SK-N-SH (cell line): ENCODE measurements at regions not wholly inside any gene's neighbourhood (a gene's known extent, or its start where the extent isn't known, plus 50 kb on each side); places are given as distances from the start of the nearest gene placed in this dataset.

Experiments
- CTCF ChIA-PET: fragments of 300-600, 350-600 bp; formaldehyde crosslinking; extraction: SDS; loops from one replicate; lab custom pipeline; 2021; lab: Yijun Ruan, JAX
- POLR2A ChIA-PET: fragments of 350-600 bp; sonication (Branson Sonifier 250); formaldehyde crosslinking; extraction: SDS; loops from one replicate; lab custom pipeline; 2020; ENCODE audit warnings: antibody characterized with exemption, inconsistent platforms; lab: Yijun Ruan, JAX
- DNase-seq: peaks from one replicate; pipeline ENCODE4 v3.0.0; 2012
- H2AFZ ChIP-seq: fragments of 200-600 bp; sonication (generic); 2 replicates; pipeline ENCODE4 v1.8.1; 2016; ENCODE audit warnings: antibody characterized with exemption, mild to moderate bottlenecking, low read depth
- H3F3A ChIP-seq: fragments of 200-600 bp; sonication (generic); replicated peaks from 2 replicates; pipeline ENCODE3; 2016; ENCODE audit warnings: antibody characterized with exemption, mild to moderate bottlenecking; ENCODE audit not compliant: insufficient read depth
- H3K27ac ChIP-seq, 2 experiments: fragments of 200-500 bp in 1 of 2; fragments of 200-600 bp in 1 of 2; sonication (Bioruptor generic) in 1 of 2; sonication (generic), shearing (Covaris generic) in 1 of 2; 2 replicates each; pipeline versions ENCODE4 v1.5.1 to v1.6.1; 2014 to 2016; ENCODE audit warnings: low read depth in 2 of 2, inconsistent platforms in 1 of 2, low read length in 1 of 2, mild to moderate bottlenecking in 1 of 2, mixed read lengths in 1 of 2
- H3K27me3 ChIP-seq: fragments of 200-600 bp; sonication (generic), shearing (Covaris generic); 2 replicates; pipeline ENCODE4 v1.6.1; 2016; ENCODE audit warnings: mixed run types; ENCODE audit not compliant: insufficient read depth
- H3K36me3 ChIP-seq, 2 experiments: fragments of 200-500 bp in 1 of 2; fragments of 200-600 bp in 1 of 2; sonication (Bioruptor generic) in 1 of 2; sonication (generic) in 1 of 2; replicated peaks in 1 of 2; 2 replicates each; pipeline versions ENCODE3 to v1.5.1; 2014 to 2016; ENCODE audit warnings: low read length in 1 of 2, mild to moderate bottlenecking in 1 of 2; ENCODE audit not compliant: insufficient read depth in 2 of 2, control insufficient read depth in 1 of 2
- H3K4me1 ChIP-seq, 2 experiments: fragments of 200-500 bp in 1 of 2; fragments of 200-600 bp in 1 of 2; sonication (Bioruptor generic) in 1 of 2; sonication (generic), shearing (Covaris generic) in 1 of 2; 2 replicates each; pipeline versions ENCODE4 v1.5.1 to v1.6.1; 2014 to 2016; ENCODE audit warnings: low read depth in 1 of 2, low read length in 1 of 2, mixed run types in 1 of 2; ENCODE audit not compliant: insufficient read depth in 2 of 2, control insufficient read depth in 1 of 2
- H3K4me2 ChIP-seq: fragments of 200-600 bp; sonication (generic), shearing (Covaris generic); 2 replicates; pipeline ENCODE4 v1.6.1; 2017; ENCODE audit warnings: mixed run types
- H3K4me3 ChIP-seq, 2 experiments: fragments of 200-500 bp in 1 of 2; fragments of 200-600 bp in 1 of 2; sonication (Bioruptor generic) in 1 of 2; sonication (generic), shearing (Covaris generic) in 1 of 2; 2 replicates each; pipeline versions ENCODE4 v1.5.1 to v1.8.1; 2014 to 2016; ENCODE audit warnings: low read depth in 2 of 2, inconsistent platforms in 1 of 2, low read length in 1 of 2, mild to moderate bottlenecking in 1 of 2, mixed read lengths in 1 of 2, moderate library complexity in 1 of 2
- H3K79me2 ChIP-seq: fragments of 200-600 bp; sonication (generic); 2 replicates; pipeline ENCODE4 v1.8.1; 2017; ENCODE audit warnings: mild to moderate bottlenecking; ENCODE audit not compliant: insufficient read depth
- H3K9ac ChIP-seq: fragments of 200-600 bp; sonication (generic); 2 replicates; pipeline ENCODE4 v1.6.1; 2017; ENCODE audit warnings: mixed run types
- H3K9me2 ChIP-seq: fragments of 200-600 bp; sonication (generic); 2 replicates; pipeline ENCODE4 v1.6.1; 2017; ENCODE audit warnings: mixed run types
- H3K9me3 ChIP-seq: fragments of 200-600 bp; sonication (generic); 2 replicates; pipeline ENCODE4 v1.6.1; 2017; ENCODE audit warnings: mixed run types, mild to moderate bottlenecking, moderate library complexity
- H4K20me1 ChIP-seq: fragments of 200-600 bp; sonication (generic); 2 replicates; pipeline ENCODE4 v1.6.1; 2017; ENCODE audit warnings: mild to moderate bottlenecking, mixed run types; ENCODE audit not compliant: insufficient read depth
- CHD2 ChIP-seq: fragments of 150-350 bp; IDR thresholded peaks from 2 replicates; pipeline ENCODE4 v1.6.1; 2018; ENCODE audit warnings: low read length; ENCODE audit not compliant: partially characterized antibody
- ELF1 ChIP-seq: IDR thresholded peaks from 2 replicates; pipeline ENCODE4 v1.4.0; 2012
- EP300 ChIP-seq, 2 experiments: IDR thresholded peaks; 2 replicates each; pipeline versions ENCODE4 v1.4.0 to v1.6.1; 2012; ENCODE audit warnings: borderline replicate concordance in 1 of 2, low read depth in 1 of 2, low read length in 1 of 2
- FOSL2 ChIP-seq: IDR thresholded peaks from 2 replicates; pipeline ENCODE4 v1.4.0; 2012; ENCODE audit warnings: low read depth, mild to moderate bottlenecking, moderate library complexity, borderline replicate concordance
- GATA2 ChIP-seq: sonication (generic); formaldehyde crosslinking; IDR thresholded peaks from 2 replicates; pipeline ENCODE4 v1.5.0; 2020; ENCODE audit warnings: mild to moderate bottlenecking, missing genetic modification reagents
- RAD21 ChIP-seq: IDR thresholded peaks from 2 replicates; pipeline ENCODE4 v1.6.1; 2012; ENCODE audit warnings: mild to moderate bottlenecking, low read length
- RCOR1 ChIP-seq: fragments of 150-350 bp; IDR thresholded peaks from 2 replicates; pipeline ENCODE4 v1.6.1; 2017; ENCODE audit warnings: antibody characterized with exemption, low read length
- RFX5 ChIP-seq: IDR thresholded peaks from 2 replicates; pipeline ENCODE4 v1.6.1; 2012; ENCODE audit warnings: mild to moderate bottlenecking, improper control_type of control experiment, low read length
- SMC3 ChIP-seq: IDR thresholded peaks from 2 replicates; pipeline ENCODE4 v1.6.1; 2012; ENCODE audit warnings: low read depth, low read length, improper control_type of control experiment
- TCF12 ChIP-seq: IDR thresholded peaks from 2 replicates; pipeline ENCODE4 v1.4.0; 2012
- WGBS: methylation state at CpG from one replicate; pipeline ENCODE4 v1.1.6; 2017; ENCODE audit warnings: low lambda C conversion rate; 5-methylcytosine and 5-hydroxymethylcytosine counted together
- TF ChIP-seq, protein P1 (sequence below): fragments of 200-600 bp; sonication (generic); IDR thresholded peaks from 2 replicates; pipeline ENCODE4 v1.6.1; 2017; ENCODE audit warnings: antibody characterized with exemption, mild to moderate bottlenecking, moderate library complexity
- TF ChIP-seq, protein P2 (sequence below): IDR thresholded peaks from 2 replicates; pipeline ENCODE4 v1.4.0; 2012; ENCODE audit warnings: low read depth, borderline replicate concordance
- TF ChIP-seq, protein P3 (sequence below): IDR thresholded peaks from 2 replicates; pipeline ENCODE4 v1.6.1; 2012; ENCODE audit warnings: mild to moderate bottlenecking, low read depth, low read length, moderate library complexity

DNA sequence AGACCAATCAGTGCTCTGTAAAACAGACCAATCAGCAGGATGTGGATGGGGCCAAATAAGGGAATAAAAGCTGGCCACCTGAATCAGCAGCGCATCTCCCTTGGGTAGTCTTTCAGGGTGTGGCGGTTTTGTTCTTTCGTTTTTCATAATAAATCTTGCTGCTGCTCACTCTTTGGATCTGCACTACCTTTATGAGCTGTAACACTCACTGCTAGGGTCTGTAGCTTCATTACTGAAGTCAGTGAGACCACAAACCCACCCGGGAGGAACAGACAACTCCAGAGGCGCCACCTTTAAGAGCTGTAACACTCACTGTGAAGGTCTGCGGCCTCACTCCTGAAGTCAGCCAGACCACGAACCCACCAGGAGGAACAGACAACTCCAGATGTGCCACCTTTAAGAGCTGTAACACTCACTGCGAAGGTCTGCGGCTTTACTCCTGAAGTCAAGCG is 175.5 kb upstream of the PDGFD start:
- Histone ChIP-seq H3F3A (no peaks in the 10 kb centered on the region), H3K4me3 (no peak overlapping the region)
- CTCF ChIA-PET = no interaction called here

DNA sequence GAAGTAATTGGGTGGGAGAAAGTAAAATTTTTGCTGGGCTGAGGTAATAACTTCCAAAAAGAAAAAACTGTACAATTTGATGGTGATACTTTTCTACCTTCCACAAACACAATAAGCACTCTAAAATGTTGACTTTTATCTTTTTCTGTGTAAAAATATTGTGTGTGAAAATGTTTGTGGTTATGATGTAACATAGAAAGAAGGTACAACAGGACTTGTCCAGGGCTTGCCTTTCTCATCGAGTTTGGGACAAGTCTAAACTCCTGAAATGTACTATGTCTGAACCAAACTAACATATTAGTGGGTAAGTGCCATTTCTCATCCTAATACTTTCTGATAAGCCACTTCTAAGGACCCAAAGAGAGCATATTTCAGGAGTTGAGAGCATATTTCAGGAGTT is 174.2 kb upstream of the PDGFD start:
- CTCF ChIA-PET = no interaction called here
- TF ChIP-seq, protein P1, sequence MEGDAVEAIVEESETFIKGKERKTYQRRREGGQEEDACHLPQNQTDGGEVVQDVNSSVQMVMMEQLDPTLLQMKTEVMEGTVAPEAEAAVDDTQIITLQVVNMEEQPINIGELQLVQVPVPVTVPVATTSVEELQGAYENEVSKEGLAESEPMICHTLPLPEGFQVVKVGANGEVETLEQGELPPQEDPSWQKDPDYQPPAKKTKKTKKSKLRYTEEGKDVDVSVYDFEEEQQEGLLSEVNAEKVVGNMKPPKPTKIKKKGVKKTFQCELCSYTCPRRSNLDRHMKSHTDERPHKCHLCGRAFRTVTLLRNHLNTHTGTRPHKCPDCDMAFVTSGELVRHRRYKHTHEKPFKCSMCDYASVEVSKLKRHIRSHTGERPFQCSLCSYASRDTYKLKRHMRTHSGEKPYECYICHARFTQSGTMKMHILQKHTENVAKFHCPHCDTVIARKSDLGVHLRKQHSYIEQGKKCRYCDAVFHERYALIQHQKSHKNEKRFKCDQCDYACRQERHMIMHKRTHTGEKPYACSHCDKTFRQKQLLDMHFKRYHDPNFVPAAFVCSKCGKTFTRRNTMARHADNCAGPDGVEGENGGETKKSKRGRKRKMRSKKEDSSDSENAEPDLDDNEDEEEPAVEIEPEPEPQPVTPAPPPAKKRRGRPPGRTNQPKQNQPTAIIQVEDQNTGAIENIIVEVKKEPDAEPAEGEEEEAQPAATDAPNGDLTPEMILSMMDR = no peak
- no peak for TF ChIP-seq RCOR1
- TF ChIP-seq ELF1 = no peak
- TF ChIP-seq EP300 (IDR thresholded peaks at IDR 0.05; ENCODE audit: borderline replicate concordance in 1 of 2, low read depth in 1 of 2, low read length in 1 of 2) = no peak
- TF ChIP-seq RFX5 = no peak
- no peak for TF ChIP-seq CHD2
- no peak for TF ChIP-seq SMC3

More for the DNA sequence above, 175.5 kb upstream of the PDGFD start:
- no peak overlapping the region for H3K27ac ChIP-seq
- POLR2A ChIA-PET = no interaction called here
- H3K36me3 ChIP-seq = no peaks in the 10 kb centered on the region
- H3K4me2 ChIP-seq = no peak overlapping the region
- H4K20me1 ChIP-seq = no peaks in the 10 kb centered on the region
- H3K9ac ChIP-seq = no peak overlapping the region
- no peaks in the 10 kb centered on the region for H3K9me3 ChIP-seq
- no peaks in the 10 kb centered on the region for H3K27me3 ChIP-seq
- DNase-seq = no peak
- 90% methylated on average over 10 of the region's 10 CpGs for WGBS
- H3K79me2 ChIP-seq = no peaks in the 10 kb centered on the region
- no peak for TF ChIP-seq TCF12
- TF ChIP-seq, protein P2, sequence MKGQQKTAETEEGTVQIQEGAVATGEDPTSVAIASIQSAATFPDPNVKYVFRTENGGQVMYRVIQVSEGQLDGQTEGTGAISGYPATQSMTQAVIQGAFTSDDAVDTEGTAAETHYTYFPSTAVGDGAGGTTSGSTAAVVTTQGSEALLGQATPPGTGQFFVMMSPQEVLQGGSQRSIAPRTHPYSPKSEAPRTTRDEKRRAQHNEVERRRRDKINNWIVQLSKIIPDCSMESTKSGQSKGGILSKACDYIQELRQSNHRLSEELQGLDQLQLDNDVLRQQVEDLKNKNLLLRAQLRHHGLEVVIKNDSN = no peak
- TF ChIP-seq, protein P1 = no peak
- TF ChIP-seq FOSL2 = no peak
- TF ChIP-seq GATA2 (CRISPR knock-in tag) = no peak
- TF ChIP-seq EP300 (IDR thresholded peaks at IDR 0.05; ENCODE audit: borderline replicate concordance in 1 of 2, low read depth in 1 of 2, low read length in 1 of 2) = no peak
- TF ChIP-seq, protein P3, sequence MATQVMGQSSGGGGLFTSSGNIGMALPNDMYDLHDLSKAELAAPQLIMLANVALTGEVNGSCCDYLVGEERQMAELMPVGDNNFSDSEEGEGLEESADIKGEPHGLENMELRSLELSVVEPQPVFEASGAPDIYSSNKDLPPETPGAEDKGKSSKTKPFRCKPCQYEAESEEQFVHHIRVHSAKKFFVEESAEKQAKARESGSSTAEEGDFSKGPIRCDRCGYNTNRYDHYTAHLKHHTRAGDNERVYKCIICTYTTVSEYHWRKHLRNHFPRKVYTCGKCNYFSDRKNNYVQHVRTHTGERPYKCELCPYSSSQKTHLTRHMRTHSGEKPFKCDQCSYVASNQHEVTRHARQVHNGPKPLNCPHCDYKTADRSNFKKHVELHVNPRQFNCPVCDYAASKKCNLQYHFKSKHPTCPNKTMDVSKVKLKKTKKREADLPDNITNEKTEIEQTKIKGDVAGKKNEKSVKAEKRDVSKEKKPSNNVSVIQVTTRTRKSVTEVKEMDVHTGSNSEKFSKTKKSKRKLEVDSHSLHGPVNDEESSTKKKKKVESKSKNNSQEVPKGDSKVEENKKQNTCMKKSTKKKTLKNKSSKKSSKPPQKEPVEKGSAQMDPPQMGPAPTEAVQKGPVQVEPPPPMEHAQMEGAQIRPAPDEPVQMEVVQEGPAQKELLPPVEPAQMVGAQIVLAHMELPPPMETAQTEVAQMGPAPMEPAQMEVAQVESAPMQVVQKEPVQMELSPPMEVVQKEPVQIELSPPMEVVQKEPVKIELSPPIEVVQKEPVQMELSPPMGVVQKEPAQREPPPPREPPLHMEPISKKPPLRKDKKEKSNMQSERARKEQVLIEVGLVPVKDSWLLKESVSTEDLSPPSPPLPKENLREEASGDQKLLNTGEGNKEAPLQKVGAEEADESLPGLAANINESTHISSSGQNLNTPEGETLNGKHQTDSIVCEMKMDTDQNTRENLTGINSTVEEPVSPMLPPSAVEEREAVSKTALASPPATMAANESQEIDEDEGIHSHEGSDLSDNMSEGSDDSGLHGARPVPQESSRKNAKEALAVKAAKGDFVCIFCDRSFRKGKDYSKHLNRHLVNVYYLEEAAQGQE = no peak
- no peak for TF ChIP-seq RAD21
- TF ChIP-seq RFX5 = no peak
- no peaks in the 10 kb centered on the region for H3K9me2 ChIP-seq
- H2AFZ ChIP-seq = no peak overlapping the region
- H3K4me1 ChIP-seq = peaks cover 0 to 6% of the 10 kb centered on the region in 2 experiments; a peak in 1 of 4 replicates

More for the DNA sequence above, 174.2 kb upstream of the PDGFD start:
- Histone ChIP-seq H3K27me3 (no peaks in the 10 kb centered on the region), H3K9me2 (no peaks in the 10 kb centered on the region), H3K36me3 (no peaks in the 10 kb centered on the region), H3K4me3 (no peak overlapping the region), H3K27ac (peak overlapping the region in 1 of 2 experiments; percentile 33; a peak in 2 of 4 replicates), H3K9ac (no peak overlapping the region), H3K4me2 (no peak overlapping the region), H4K20me1 (no peaks in the 10 kb centered on the region), H3K4me1 (peaks cover 0 to 6% of the 10 kb centered on the region in 2 experiments; a peak in 1 of 4 replicates), H3K79me2 (no peaks in the 10 kb centered on the region), H3F3A (no peaks in the 10 kb centered on the region), H3K9me3 (no peaks in the 10 kb centered on the region), H2AFZ (no peak overlapping the region)
- POLR2A ChIA-PET = no interaction called here
- no peak for DNase-seq
- 85% methylated on average over 1 of the region's 1 CpG for WGBS
